ENCODE measurements at regions not wholly inside any gene's neighbourhood (a gene's known extent, or its start where the extent isn't known, plus 50 kb on each side); places are given as distances from the start of the nearest gene placed in this dataset.

GRCh38 chr5:8720506-8720905 lies 825.4 kb downstream of the SEMA5A start:
- TF ChIP-seq CTCF (IDR thresholded peaks at IDR 0.05) = no peak
- no peak for TF ChIP-seq POLR2A (IDR thresholded peaks at IDR 0.05)
